Keratinocyte (primary cell): ENCODE measurements at regions not wholly inside any gene's neighbourhood (a gene's known extent, or its start where the extent isn't known, plus 50 kb on each side); places are given as distances from the start of the nearest gene placed in this dataset.

Experiments
- CTCF ChIP-seq, 3 experiments: IDR thresholded peaks in 1 of 3; conservative IDR thresholded peaks in 1 of 3; optimal IDR thresholded peaks in 1 of 3; 2 replicates in 2 of 3; 3 replicates in 1 of 3; pipeline versions ENCODE3 to v1.5.1; 2011; ENCODE audit warnings: low read length in 3 of 3, mild to moderate bottlenecking in 3 of 3, moderate library complexity in 2 of 3, control low read depth in 1 of 3, inconsistent platforms in 1 of 3; ENCODE audit not compliant: insufficient read depth in 2 of 3; ENCODE audit errors: extremely low read depth in 1 of 3
- EZH2 ChIP-seq: IDR thresholded peaks from one replicate; pipeline ENCODE4 v1.6.1; 2012; ENCODE audit warnings: inconsistent platforms, mild to moderate bottlenecking, low read length, moderate library complexity

- TF ChIP-seq CTCF (optimal IDR thresholded peaks at IDR 0.05 in 1 of 3, IDR thresholded peaks at IDR 0.05 in 1 of 3, conservative IDR thresholded peaks at IDR 0.05 in 1 of 3; ENCODE audit: extremely low read depth in 1 of 3, insufficient read depth in 2 of 3, low read length in 3 of 3): no peak
- no peak for TF ChIP-seq EZH2
Observed at GRCh38 chr1:244314921-244315559, 136.7 kb downstream of the ADSS2 start.
